Ovary (tissue), 3 donors: ENCODE measurements at regions not wholly inside any gene's neighbourhood (a gene's known extent, or its start where the extent isn't known, plus 50 kb on each side); places are given as distances from the start of the nearest gene placed in this dataset.

Source experiments
- EP300 ChIP-seq: sonication (generic); formaldehyde crosslinking; IDR thresholded peaks from one replicate; pipeline ENCODE4 v1.6.1; 2017; ENCODE audit warnings: antibody characterized with exemption
- POLR2A ChIP-seq: fragments of 450-650 bp; IDR thresholded peaks from one replicate; pipeline ENCODE4 v1.6.1; 2017; ENCODE audit warnings: antibody characterized with exemption, mild to moderate bottlenecking, moderate library complexity
- TF ChIP-seq, protein P1 (sequence below), 3 donors: fragments of 450-650 bp in 2 of 3; fragments of 200-600 bp in 1 of 3; IDR thresholded peaks; one replicate each; pipeline versions ENCODE4 v1.5.1 to v1.8.0; 2016 to 2022; ENCODE audit warnings: antibody characterized with exemption in 3 of 3, mild to moderate bottlenecking in 1 of 3
- donor health status: DM: no; HTN: no; CAD: no.

DNA sequence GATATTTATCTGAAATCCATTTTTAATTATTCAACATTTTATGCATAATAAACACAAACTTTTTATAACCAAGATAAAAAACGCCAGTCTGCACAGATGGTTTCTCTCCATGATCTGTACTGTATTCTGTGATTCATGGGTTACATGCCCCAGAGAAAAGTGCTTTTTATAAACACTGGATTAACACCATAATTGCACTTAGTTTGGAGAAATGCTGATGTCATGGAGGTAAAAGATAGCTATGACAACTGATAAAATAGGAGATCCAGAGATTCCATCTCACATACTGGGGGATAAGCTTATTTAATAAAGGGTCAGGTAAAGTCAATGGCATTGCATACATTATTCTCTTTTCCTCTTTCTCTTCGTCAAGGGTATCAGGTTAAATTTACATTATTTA is 1460.4 kb upstream of the ALCAM start:
- TF ChIP-seq, protein P1, sequence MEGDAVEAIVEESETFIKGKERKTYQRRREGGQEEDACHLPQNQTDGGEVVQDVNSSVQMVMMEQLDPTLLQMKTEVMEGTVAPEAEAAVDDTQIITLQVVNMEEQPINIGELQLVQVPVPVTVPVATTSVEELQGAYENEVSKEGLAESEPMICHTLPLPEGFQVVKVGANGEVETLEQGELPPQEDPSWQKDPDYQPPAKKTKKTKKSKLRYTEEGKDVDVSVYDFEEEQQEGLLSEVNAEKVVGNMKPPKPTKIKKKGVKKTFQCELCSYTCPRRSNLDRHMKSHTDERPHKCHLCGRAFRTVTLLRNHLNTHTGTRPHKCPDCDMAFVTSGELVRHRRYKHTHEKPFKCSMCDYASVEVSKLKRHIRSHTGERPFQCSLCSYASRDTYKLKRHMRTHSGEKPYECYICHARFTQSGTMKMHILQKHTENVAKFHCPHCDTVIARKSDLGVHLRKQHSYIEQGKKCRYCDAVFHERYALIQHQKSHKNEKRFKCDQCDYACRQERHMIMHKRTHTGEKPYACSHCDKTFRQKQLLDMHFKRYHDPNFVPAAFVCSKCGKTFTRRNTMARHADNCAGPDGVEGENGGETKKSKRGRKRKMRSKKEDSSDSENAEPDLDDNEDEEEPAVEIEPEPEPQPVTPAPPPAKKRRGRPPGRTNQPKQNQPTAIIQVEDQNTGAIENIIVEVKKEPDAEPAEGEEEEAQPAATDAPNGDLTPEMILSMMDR (IDR thresholded peaks at IDR 0.05), result no peak
- TF ChIP-seq POLR2A (no peak), EP300 (no peak)
